Activated CD4-positive, alpha-beta T cell treated with anti-CD3 and anti-CD28 coated beads, Interleukin-2, amount 50 U/mL, for 1 hour (primary cell): ENCODE measurements at regions not wholly inside any gene's neighbourhood (a gene's known extent, or its start where the extent isn't known, plus 50 kb on each side); places are given as distances from the start of the nearest gene placed in this dataset.

Experiments
- DNase-seq: peaks from one replicate; pipeline ENCODE4 v3.0.0-alpha.2; 2020

GRCh38 chr13:50071379-50071778 is 56.1 kb downstream of the KCNRG start:
- DNase-seq, result no peak

GRCh38 chr13:50072676-50073075 is 57.4 kb downstream of the KCNRG start:
- DNase-seq, result no peak

- no peak for DNase-seq
These were observed 58.1 kb downstream of the KCNRG start for GRCh38 chr13:50073340-50073739.

- no peak for DNase-seq
These were observed 59.6 kb downstream of the KCNRG start for GRCh38 chr13:50074843-50075242.

- no peak for DNase-seq
These were observed 60.4 kb downstream of the KCNRG start for GRCh38 chr13:50075619-50076097.

GRCh38 chr13:50077431-50077830 is 62.2 kb downstream of the KCNRG start:
- DNase-seq, result no peak

GRCh38 chr13:50078231-50078894 is 63.1 kb downstream of the KCNRG start:
- no peak for DNase-seq

GRCh38 chr13:50078895-50079654 is 63.8 kb downstream of the KCNRG start:
- DNase-seq, result no peak

GRCh38 chr13:50079655-50080202 is 64.5 kb downstream of the KCNRG start:
- DNase-seq, result no peak

GRCh38 chr13:50080203-50080910 is 65.1 kb downstream of the KCNRG start:
- peak; percentile 28 for DNase-seq

- DNase-seq, result peak; percentile 41
These were observed 65.9 kb downstream of the KCNRG start for GRCh38 chr13:50080911-50081678.

- DNase-seq, result peak; percentile 98
These were observed 66.6 kb downstream of the KCNRG start for GRCh38 chr13:50081679-50082425.

GRCh38 chr13:50082426-50083281 is 67.4 kb downstream of the KCNRG start:
- DNase-seq, result peak; percentile 71

GRCh38 chr13:50085063-50085462 is 69.8 kb downstream of the KCNRG start:
- DNase-seq, result no peak

GRCh38 chr13:50089633-50090032 is 74.4 kb downstream of the KCNRG start:
- DNase-seq, result no peak

- DNase-seq, result no peak
These were observed 75.0 kb downstream of the KCNRG start for GRCh38 chr13:50090211-50090610.

GRCh38 chr13:50094615-50095293 is 79.5 kb downstream of the KCNRG start:
- DNase-seq, result no peak

GRCh38 chr13:50098693-50099092 is 83.4 kb downstream of the KCNRG start:
- no peak for DNase-seq

GRCh38 chr13:50099473-50099872 is 84.2 kb downstream of the KCNRG start:
- DNase-seq, result no peak

GRCh38 chr13:50101590-50101989 is 86.3 kb downstream of the KCNRG start:
- no peak for DNase-seq
